Testis (tissue), 2 donors: ENCODE measurements at regions not wholly inside any gene's neighbourhood (a gene's known extent, or its start where the extent isn't known, plus 50 kb on each side); places are given as distances from the start of the nearest gene placed in this dataset.

Source experiments
- DNase-seq: peaks from one replicate; pipeline ENCODE4 v3.0.0-alpha.2; 2019
- H3K27ac ChIP-seq, 2 donors: fragments of 200-600 bp; sonication (generic); one replicate each; pipeline ENCODE4 v1.5.1; 2019
- H3K27me3 ChIP-seq: fragments of 200-600 bp; sonication (generic); one replicate; pipeline ENCODE4 v1.5.1; 2019
- H3K36me3 ChIP-seq: fragments of 200-600 bp; sonication (generic); one replicate; pipeline ENCODE4 v1.5.1; 2017; ENCODE audit warnings: low read depth; ENCODE audit errors: missing control alignments
- H3K4me1 ChIP-seq: fragments of 200-600 bp; sonication (generic); one replicate; pipeline ENCODE4 v1.5.1; 2019
- H3K4me3 ChIP-seq, 2 donors: fragments of 200-600 bp; sonication (generic); one replicate each; pipeline ENCODE4 v1.5.1; 2017 to 2019
- H3K9me3 ChIP-seq: fragments of 200-600 bp; sonication (generic); one replicate; pipeline ENCODE4 v1.5.1; 2017
- POLR2A ChIP-seq: fragments of 450-650 bp; IDR thresholded peaks from one replicate; pipeline ENCODE4 v1.6.1; 2017; ENCODE audit warnings: antibody characterized with exemption, mild to moderate bottlenecking, moderate library complexity
- WGBS, 2 donors: methylation state at CpG; one replicate each; pipeline ENCODE4 v1.1.5; 2018; 5-methylcytosine and 5-hydroxymethylcytosine counted together
- intact Hi-C: fragments of 100-400 bp; cut with DNase I; formaldehyde crosslinking; loops from one replicate; pipeline ENCODE4 v1.15.1; 2023; ENCODE audit warnings: low total_unique reads
- TF ChIP-seq, protein P1 (sequence below), 3 experiments: fragments of 450-650 bp in 2 of 3; fragments of 200-600 bp in 1 of 3; sonication (generic) in 1 of 3; IDR thresholded peaks; one replicate each; pipeline ENCODE4 v1.5.1; 2016 to 2019; ENCODE audit warnings: antibody characterized with exemption in 3 of 3, mild to moderate bottlenecking in 2 of 3, moderate library complexity in 1 of 3

DNA sequence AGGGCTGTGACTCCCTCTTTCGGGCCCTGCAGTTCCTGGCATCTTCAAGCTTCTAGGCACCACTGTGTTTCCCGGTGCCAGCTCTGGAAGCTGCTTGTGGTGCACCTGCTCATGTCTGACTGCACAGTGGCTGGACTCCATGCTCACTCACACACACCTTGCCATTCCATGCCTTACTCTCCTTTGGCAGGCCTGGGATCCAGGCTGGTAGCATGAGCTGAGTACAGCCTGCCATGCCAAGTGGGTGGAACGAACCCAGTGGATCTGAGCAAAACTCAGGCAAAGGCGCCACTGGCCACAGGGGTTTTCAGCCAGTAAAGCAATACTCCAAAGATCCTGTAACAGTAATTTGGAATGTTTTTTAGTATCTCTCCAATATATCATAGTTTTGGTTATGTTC lies 902.7 kb upstream of the USP15 start:
- intact Hi-C loops: no loop called here
- Histone ChIP-seq H3K9me3 (no peaks in the 10 kb centered on the region), H3K36me3 (no peaks in the 10 kb centered on the region), H3K27ac (no peak overlapping the region), H3K27me3 (no peaks in the 10 kb centered on the region), H3K4me3 (no peak overlapping the region), H3K4me1 (no peaks in the 10 kb centered on the region)
- TF ChIP-seq, protein P1, sequence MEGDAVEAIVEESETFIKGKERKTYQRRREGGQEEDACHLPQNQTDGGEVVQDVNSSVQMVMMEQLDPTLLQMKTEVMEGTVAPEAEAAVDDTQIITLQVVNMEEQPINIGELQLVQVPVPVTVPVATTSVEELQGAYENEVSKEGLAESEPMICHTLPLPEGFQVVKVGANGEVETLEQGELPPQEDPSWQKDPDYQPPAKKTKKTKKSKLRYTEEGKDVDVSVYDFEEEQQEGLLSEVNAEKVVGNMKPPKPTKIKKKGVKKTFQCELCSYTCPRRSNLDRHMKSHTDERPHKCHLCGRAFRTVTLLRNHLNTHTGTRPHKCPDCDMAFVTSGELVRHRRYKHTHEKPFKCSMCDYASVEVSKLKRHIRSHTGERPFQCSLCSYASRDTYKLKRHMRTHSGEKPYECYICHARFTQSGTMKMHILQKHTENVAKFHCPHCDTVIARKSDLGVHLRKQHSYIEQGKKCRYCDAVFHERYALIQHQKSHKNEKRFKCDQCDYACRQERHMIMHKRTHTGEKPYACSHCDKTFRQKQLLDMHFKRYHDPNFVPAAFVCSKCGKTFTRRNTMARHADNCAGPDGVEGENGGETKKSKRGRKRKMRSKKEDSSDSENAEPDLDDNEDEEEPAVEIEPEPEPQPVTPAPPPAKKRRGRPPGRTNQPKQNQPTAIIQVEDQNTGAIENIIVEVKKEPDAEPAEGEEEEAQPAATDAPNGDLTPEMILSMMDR (IDR thresholded peaks at IDR 0.05): no peak
- no peak for TF ChIP-seq POLR2A
- DNase-seq: no peak
- WGBS, 2 donors: 83 to 97% methylated on average over 3 to 4 of the region's 4 CpGs

DNA sequence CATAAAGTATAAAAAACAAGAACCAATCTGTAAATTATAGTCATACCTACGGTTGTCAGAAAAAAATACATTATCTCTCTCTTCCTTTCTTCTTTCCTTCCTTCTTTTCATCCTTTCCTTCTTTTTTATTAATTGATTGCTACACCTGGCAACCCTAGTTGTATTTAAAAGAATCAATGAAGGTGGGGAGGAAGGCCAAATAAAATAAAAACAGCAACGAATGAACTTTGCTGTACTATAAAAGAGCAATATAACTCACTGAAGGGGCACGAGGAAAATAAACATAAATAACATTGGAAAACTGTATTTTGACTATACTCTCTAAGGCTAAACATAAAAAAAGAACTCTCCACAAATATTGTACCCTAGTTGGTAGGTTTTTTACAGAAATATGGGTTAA lies 898.2 kb upstream of the USP15 start:
- H3K4me3 ChIP-seq: no peak overlapping the region
- TF ChIP-seq, protein P1 (IDR thresholded peaks at IDR 0.05): no peak
- TF ChIP-seq POLR2A: no peak
- no peak overlapping the region for H3K27ac ChIP-seq
- no peaks in the 10 kb centered on the region for H3K36me3 ChIP-seq
- WGBS, 2 donors: 72 to 88% methylated on average over 3 of the region's 3 CpGs
- no peaks in the 10 kb centered on the region for H3K4me1 ChIP-seq
- no peaks in the 10 kb centered on the region for H3K27me3 ChIP-seq
- intact Hi-C loops: no loop called here
- H3K9me3 ChIP-seq: no peaks in the 10 kb centered on the region
- no peak for DNase-seq

DNA sequence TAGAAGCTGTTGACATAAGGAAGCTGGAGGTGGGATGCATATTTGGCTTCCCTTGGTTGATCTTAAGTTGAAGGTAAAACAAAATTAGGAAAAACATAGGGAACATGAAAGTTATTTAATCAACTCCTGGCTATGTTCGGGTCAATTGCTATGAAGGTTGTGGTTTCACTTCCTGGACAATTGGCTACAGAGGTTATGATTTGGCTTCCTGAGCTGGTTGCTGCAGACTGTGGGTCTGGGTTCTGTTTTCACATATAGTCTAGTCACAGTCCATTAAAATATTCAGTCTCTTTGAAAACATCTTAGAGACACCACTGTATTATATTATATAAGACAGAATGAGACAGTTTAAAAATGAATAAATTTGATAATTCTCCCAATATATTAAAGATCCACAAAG lies 895.2 kb upstream of the USP15 start:
- TF ChIP-seq, protein P1 (IDR thresholded peaks at IDR 0.05): no peak
- TF ChIP-seq POLR2A: no peak
- 56 to 59% methylated on average over 1 of the region's 1 CpG for WGBS, 2 donors
- Histone ChIP-seq H3K9me3 (no peaks in the 10 kb centered on the region), H3K4me1 (no peaks in the 10 kb centered on the region), H3K4me3 (no peak overlapping the region), H3K27ac (no peak overlapping the region), H3K36me3 (no peaks in the 10 kb centered on the region), H3K27me3 (no peaks in the 10 kb centered on the region)
- no peak for DNase-seq
- intact Hi-C loops: no loop called here

DNA sequence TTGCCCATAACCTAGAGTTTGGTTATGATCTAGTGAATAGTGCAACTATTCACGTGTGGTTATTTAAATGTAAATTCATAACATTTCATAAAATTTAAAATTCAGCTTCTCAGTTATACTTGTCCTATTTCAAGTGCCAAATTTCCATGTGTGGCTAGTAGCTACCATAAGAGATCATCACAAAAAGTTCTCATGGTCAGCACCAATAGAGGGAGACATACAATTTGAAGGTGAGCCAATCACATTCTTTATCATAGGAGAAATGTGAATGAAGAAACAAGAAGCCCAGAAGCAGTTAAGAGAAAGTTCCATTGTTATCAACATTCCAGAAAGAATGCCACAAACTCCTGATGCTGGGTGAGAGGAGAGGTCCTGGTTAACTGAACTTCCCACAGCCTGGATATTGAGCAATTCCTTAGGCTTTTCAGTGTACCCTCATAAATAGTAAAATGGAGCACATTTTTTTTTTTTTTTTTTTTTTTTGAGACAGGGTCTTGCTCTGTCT lies 892.9 kb upstream of the USP15 start:
- H3K36me3 ChIP-seq: no peaks in the 10 kb centered on the region
- no peak overlapping the region for H3K4me3 ChIP-seq
- H3K9me3 ChIP-seq: no peaks in the 10 kb centered on the region
- no peak for TF ChIP-seq POLR2A
- intact Hi-C loops: no loop called here
- H3K27ac ChIP-seq: no peak overlapping the region
- H3K27me3 ChIP-seq: no peaks in the 10 kb centered on the region
- WGBS, 2 donors: 68 to 85% methylated on average over 1 of the region's 1 CpG
- no peaks in the 10 kb centered on the region for H3K4me1 ChIP-seq
- no peak for DNase-seq

DNA sequence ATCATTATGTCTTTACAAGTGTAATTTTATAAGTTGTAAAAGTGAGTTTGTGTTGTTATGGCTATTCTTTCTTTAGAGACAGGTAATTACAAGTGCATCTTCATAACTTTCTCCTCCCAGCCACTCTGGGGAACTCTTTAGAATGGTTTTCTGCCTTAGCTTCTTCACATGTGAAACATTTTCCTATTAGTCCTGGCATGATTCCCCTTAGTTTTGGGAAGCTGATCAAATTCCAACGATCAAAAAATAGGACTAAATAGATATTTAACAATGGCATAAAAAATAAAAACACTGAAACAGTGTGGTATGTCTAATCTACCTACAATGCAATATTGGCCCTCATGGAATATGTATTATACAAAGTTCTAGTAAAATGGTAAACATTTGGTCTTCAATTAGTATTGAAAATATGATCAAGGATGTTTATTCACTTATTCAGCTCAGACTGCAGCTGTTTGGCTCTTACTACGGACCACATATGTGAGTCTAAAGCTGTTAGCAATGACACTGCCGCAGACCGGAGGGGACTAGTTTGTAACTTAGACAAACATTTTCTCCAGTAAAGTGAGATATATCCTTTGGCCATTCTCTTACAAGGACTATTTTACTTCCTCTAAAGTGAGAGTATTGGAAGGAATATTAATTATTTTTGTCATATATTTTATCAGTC lies 890.8 kb upstream of the USP15 start:
- 76 to 82% methylated on average over 4 of the region's 4 CpGs for WGBS, 2 donors
- no peak for TF ChIP-seq POLR2A
- TF ChIP-seq, protein P1 (IDR thresholded peaks at IDR 0.05): no peak
- intact Hi-C loops: no loop called here
- H3K27ac ChIP-seq: no peak overlapping the region
- H3K27me3 ChIP-seq: no peaks in the 10 kb centered on the region
- no peak overlapping the region for H3K4me3 ChIP-seq
- H3K9me3 ChIP-seq: no peaks in the 10 kb centered on the region
- DNase-seq: no peak
- no peaks in the 10 kb centered on the region for H3K36me3 ChIP-seq
- no peaks in the 10 kb centered on the region for H3K4me1 ChIP-seq
